NCI-H748 treated with DMSO at 0.1 percent for 48 hours (cell line): ENCODE measurements at regions not wholly inside any gene's neighbourhood (a gene's known extent, or its start where the extent isn't known, plus 50 kb on each side); places are given as distances from the start of the nearest gene placed in this dataset.
"Not testable (repeated sequence)": the region's sequence is repeated elsewhere in the genome, so short reads cannot be mapped to it uniquely, and the experiment has no call there.

Source experiments
- DNase-seq: peaks from one replicate; lab custom pipeline; 2025; lab: John Stamatoyannopoulos, UW

GRCh38 chr15:35929740-35930444, 383.9 kb upstream of the DPH6 start:
- no peak for DNase-seq

GRCh38 chr15:35931799-35932341, 385.9 kb upstream of the DPH6 start:
- DNase-seq = no peak

- DNase-seq = no peak
These were observed 386.6 kb upstream of the DPH6 start for GRCh38 chr15:35932531-35932930.

- no peak for DNase-seq
These were observed 387.6 kb upstream of the DPH6 start for GRCh38 chr15:35933531-35933930.

GRCh38 chr15:35934383-35935049, 388.6 kb upstream of the DPH6 start:
- no peak for DNase-seq

- no peak for DNase-seq
These were observed 390.3 kb upstream of the DPH6 start for GRCh38 chr15:35936284-35936683.

- DNase-seq = no peak
These were observed 391.4 kb upstream of the DPH6 start for GRCh38 chr15:35937380-35937779.

- DNase-seq = no peak
These were observed 399.1 kb upstream of the DPH6 start for GRCh38 chr15:35944945-35945585.

GRCh38 chr15:35953424-35953823, 407.5 kb upstream of the DPH6 start:
- DNase-seq = no peak

- no peak for DNase-seq
These were observed 410.1 kb upstream of the DPH6 start for GRCh38 chr15:35956056-35956455.

- no peak for DNase-seq
These were observed 412.1 kb upstream of the DPH6 start for GRCh38 chr15:35958021-35958420.

- no peak for DNase-seq
These were observed 413.0 kb upstream of the DPH6 start for GRCh38 chr15:35958975-35959374.

- DNase-seq = no peak
These were observed 417.4 kb upstream of the DPH6 start for GRCh38 chr15:35963326-35963725.

- no peak for DNase-seq
These were observed 420.8 kb upstream of the DPH6 start for GRCh38 chr15:35966781-35967180.

- DNase-seq = not testable (repeated sequence)
These were observed 422.0 kb upstream of the DPH6 start for GRCh38 chr15:35967968-35968367.

GRCh38 chr15:35973029-35973428, 427.1 kb upstream of the DPH6 start:
- no peak for DNase-seq

- no peak for DNase-seq
These were observed 428.1 kb upstream of the DPH6 start for GRCh38 chr15:35974052-35974451.

GRCh38 chr15:35975941-35976340, 430.0 kb upstream of the DPH6 start:
- no peak for DNase-seq

- no peak for DNase-seq
These were observed 433.6 kb upstream of the DPH6 start for GRCh38 chr15:35979608-35980007.

GRCh38 chr15:35980719-35981118, 434.8 kb upstream of the DPH6 start:
- DNase-seq = no peak

GRCh38 chr15:35986191-35986721, 440.3 kb upstream of the DPH6 start:
- DNase-seq = no peak

GRCh38 chr15:35987056-35987455, 441.1 kb upstream of the DPH6 start:
- DNase-seq = no peak

- DNase-seq = no peak
These were observed 445.4 kb upstream of the DPH6 start for GRCh38 chr15:35991386-35991785.
